Fibroblast of lung (primary cell): ENCODE measurements at regions not wholly inside any gene's neighbourhood (a gene's known extent, or its start where the extent isn't known, plus 50 kb on each side); places are given as distances from the start of the nearest gene placed in this dataset.
A peak's percentile ranks its signal among the peaks of the same experiment; 100 is the strongest.

Experiments
- DNase-seq, 2 donors: peaks; one replicate each; pipeline versions ENCODE4 v3.0.0 to v3.0.0-alpha.2; 2010; ENCODE audit warnings: low read depth in 2 of 2
- H2AFZ ChIP-seq: 2 replicates; pipeline ENCODE4 v1.5.1; 2012; ENCODE audit warnings: low read length, control low read depth, inconsistent platforms
- H3K27ac ChIP-seq: 2 replicates; pipeline ENCODE4 v1.5.1; 2011; ENCODE audit warnings: low read length, control low read depth; ENCODE audit not compliant: insufficient read depth
- H3K27me3 ChIP-seq: 2 replicates; pipeline ENCODE4 v1.5.1; 2011; ENCODE audit warnings: mild to moderate bottlenecking, low read length; ENCODE audit not compliant: control insufficient read depth, insufficient read depth
- H3K36me3 ChIP-seq: 2 replicates; pipeline ENCODE4 v1.5.1; 2011; ENCODE audit warnings: low read length; ENCODE audit not compliant: control insufficient read depth, insufficient read depth
- H3K4me1 ChIP-seq: 2 replicates; pipeline ENCODE4 v1.5.1; 2011; ENCODE audit warnings: low read length; ENCODE audit not compliant: control insufficient read depth, insufficient read depth; ENCODE audit errors: extremely low read depth
- H3K4me2 ChIP-seq: 2 replicates; pipeline ENCODE4 v1.5.1; 2011; ENCODE audit warnings: low read length, control low read depth; ENCODE audit not compliant: insufficient read depth; ENCODE audit errors: extremely low read depth
- H3K4me3 ChIP-seq, 4 experiments: fragments of 200-600 bp in 1 of 4; sonication (generic) in 1 of 4; replicated peaks in 1 of 4; 2 replicates each; pipeline ENCODE4 v1.5.1; 2011 to 2016; ENCODE audit warnings: low read length in 4 of 4, low read depth in 3 of 4, mild to moderate bottlenecking in 3 of 4, control low read depth in 2 of 4, inconsistent platforms in 1 of 4, mixed read lengths in 1 of 4; ENCODE audit not compliant: insufficient read depth in 1 of 4; ENCODE audit errors: control extremely low read depth in 1 of 4
- H3K79me2 ChIP-seq: 2 replicates; pipeline ENCODE4 v1.5.1; 2012; ENCODE audit warnings: mild to moderate bottlenecking, low read length, inconsistent platforms; ENCODE audit not compliant: control insufficient read depth, insufficient read depth
- H3K9ac ChIP-seq: 2 replicates; pipeline ENCODE4 v1.5.1; 2011; ENCODE audit warnings: mild to moderate bottlenecking, low read length, control low read depth; ENCODE audit not compliant: insufficient read depth
- H3K9me3 ChIP-seq: 2 replicates; pipeline ENCODE4 v1.5.1; 2012; ENCODE audit warnings: low read depth, low read length; ENCODE audit not compliant: control insufficient read depth, insufficient read depth
- H4K20me1 ChIP-seq: 2 replicates; pipeline ENCODE4 v1.5.1; 2011; ENCODE audit warnings: low read length; ENCODE audit not compliant: control insufficient read depth, insufficient read depth; ENCODE audit errors: extremely low read depth
- EZH2 ChIP-seq: IDR thresholded peaks from 2 replicates; pipeline ENCODE4 v1.5.1; 2012; ENCODE audit warnings: low read length, control low read depth, mild to moderate bottlenecking; ENCODE audit errors: missing control alignments
- TF ChIP-seq, protein P1 (sequence below), 2 donors: IDR thresholded peaks in 1 of 2; conservative IDR thresholded peaks in 1 of 2; 1 replicate in 1 of 2; 2 replicates in 1 of 2; pipeline ENCODE4 v1.5.1; 2011 to 2012; ENCODE audit warnings: low read length in 2 of 2, control low read depth in 1 of 2, inconsistent platforms in 1 of 2, low read depth in 1 of 2, mild to moderate bottlenecking in 1 of 2

DNA sequence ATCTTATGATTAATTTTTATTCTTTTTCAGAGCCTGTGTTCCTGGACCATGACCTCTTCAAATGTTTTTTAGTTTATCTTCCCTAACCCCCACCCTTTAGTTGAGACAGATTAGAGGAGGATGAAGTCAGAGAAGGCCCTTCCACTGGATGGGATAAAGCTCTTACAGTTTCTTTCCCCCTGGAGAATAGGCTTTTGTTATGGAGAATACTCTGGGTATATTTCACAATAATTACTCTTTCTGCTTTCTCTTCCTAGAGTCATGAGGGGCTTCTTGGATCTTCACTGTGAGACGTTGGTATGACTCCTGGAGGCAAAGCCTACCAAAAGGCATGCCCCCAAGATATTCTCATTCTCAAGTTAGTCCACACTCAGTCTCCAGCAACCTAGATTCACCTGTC, 144.4 kb upstream of the THRB start:
- Histone ChIP-seq H3K4me3 (no peak overlapping the region), H3K36me3 (no peaks in the 10 kb centered on the region), H3K79me2 (no peaks in the 10 kb centered on the region), H4K20me1 (no peaks in the 10 kb centered on the region), H2AFZ (no peak overlapping the region), H3K4me2 (no peak overlapping the region), H3K27ac (no peak overlapping the region), H3K4me1 (no peaks in the 10 kb centered on the region), H3K9me3 (no peaks in the 10 kb centered on the region), H3K9ac (no peak overlapping the region), H3K27me3 (no peaks in the 10 kb centered on the region)
- no peak for DNase-seq
- TF ChIP-seq EZH2, result no peak
- TF ChIP-seq, protein P1, sequence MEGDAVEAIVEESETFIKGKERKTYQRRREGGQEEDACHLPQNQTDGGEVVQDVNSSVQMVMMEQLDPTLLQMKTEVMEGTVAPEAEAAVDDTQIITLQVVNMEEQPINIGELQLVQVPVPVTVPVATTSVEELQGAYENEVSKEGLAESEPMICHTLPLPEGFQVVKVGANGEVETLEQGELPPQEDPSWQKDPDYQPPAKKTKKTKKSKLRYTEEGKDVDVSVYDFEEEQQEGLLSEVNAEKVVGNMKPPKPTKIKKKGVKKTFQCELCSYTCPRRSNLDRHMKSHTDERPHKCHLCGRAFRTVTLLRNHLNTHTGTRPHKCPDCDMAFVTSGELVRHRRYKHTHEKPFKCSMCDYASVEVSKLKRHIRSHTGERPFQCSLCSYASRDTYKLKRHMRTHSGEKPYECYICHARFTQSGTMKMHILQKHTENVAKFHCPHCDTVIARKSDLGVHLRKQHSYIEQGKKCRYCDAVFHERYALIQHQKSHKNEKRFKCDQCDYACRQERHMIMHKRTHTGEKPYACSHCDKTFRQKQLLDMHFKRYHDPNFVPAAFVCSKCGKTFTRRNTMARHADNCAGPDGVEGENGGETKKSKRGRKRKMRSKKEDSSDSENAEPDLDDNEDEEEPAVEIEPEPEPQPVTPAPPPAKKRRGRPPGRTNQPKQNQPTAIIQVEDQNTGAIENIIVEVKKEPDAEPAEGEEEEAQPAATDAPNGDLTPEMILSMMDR (conservative IDR thresholded peaks at IDR 0.05 in 1 of 2, IDR thresholded peaks at IDR 0.05 in 1 of 2; ENCODE audit: low read depth in 1 of 2, low read length in 2 of 2), result no peak

DNA sequence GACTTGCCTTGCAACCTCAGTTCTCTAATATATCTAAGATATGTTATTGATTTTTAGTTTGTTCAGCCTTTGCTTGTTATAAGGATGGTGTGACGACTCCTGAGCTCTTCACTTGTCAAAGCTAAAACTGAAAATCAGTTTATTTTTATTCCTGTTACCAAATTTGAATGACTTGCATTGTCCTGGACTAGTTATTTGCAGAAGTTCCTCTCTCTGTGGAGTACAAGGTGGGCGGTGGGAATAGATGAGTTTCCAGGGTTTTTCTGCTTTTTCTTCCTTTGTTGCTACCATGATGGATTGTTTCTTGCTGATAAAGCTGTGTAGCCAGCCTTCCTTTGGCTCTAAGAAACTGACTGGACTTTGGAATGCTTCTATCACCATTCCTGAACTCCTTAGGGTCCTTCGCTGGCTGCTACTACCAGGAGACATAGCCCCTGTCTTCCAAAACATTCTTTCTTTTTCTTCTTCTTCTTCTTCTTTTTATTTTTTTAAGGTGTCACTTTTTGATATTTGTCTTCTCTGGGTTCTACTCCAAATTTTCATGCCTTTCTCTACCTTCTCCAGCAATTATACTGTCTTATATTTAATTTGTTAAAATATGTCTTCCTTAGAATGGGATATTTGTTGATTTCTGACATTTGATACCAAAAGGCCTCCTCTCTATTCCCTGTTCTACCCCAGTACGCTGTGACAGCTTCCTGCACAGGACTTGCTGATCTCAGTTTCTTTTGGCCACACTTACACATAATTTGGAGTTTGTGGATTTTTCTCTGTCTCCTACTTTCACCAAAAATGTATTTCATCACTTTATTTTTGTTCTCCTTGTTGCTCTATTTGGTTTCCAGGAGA, 145.1 kb upstream of the THRB start:
- Histone ChIP-seq H3K27me3 (no peaks in the 10 kb centered on the region), H3K27ac (no peak overlapping the region), H3K9me3 (no peaks in the 10 kb centered on the region), H3K4me1 (no peaks in the 10 kb centered on the region), H2AFZ (no peak overlapping the region), H3K9ac (no peak overlapping the region), H3K4me2 (no peak overlapping the region), H3K36me3 (no peaks in the 10 kb centered on the region), H3K4me3 (no peak overlapping the region), H3K79me2 (no peaks in the 10 kb centered on the region), H4K20me1 (no peaks in the 10 kb centered on the region)
- DNase-seq, result no peak
- TF ChIP-seq, protein P1 (conservative IDR thresholded peaks at IDR 0.05 in 1 of 2, IDR thresholded peaks at IDR 0.05 in 1 of 2; ENCODE audit: low read depth in 1 of 2, low read length in 2 of 2), result no peak
- no peak for TF ChIP-seq EZH2

DNA sequence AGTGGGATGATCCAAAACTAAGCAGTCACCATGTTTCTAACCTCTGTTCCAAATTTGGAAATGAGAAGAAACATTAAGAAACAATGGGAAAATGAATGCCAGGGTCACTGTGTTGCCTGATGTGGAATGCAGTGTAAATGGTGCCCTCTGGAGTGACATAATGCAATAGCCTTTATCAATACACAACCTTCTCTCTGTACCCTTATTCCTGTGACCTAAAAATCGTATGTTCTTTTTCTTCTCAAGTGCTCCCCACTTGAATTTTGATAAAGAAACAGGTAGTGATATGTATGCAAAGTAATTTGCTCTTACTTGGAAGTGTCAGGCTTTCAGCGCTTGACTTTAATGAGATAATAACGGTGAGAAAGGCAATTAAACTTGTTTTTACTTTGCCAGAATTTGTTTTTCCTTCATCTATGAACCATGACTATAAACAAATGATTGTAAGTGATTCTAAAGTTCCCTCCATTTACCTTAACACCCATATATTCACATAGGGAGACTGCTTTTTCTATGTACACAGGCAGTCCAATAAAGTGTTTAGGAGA, 145.8 kb upstream of the THRB start:
- H3K4me2 ChIP-seq, result no peak overlapping the region

More for the DNA sequence above, 145.8 kb upstream of the THRB start:
- peak; percentile 19 to 75 for DNase-seq
- no peaks in the 10 kb centered on the region for H4K20me1 ChIP-seq
- no peaks in the 10 kb centered on the region for H3K36me3 ChIP-seq
- H3K4me1 ChIP-seq, result no peaks in the 10 kb centered on the region
- H3K9me3 ChIP-seq, result no peaks in the 10 kb centered on the region
- no peak overlapping the region for H3K9ac ChIP-seq
- no peaks in the 10 kb centered on the region for H3K79me2 ChIP-seq
- no peak overlapping the region for H3K4me3 ChIP-seq
- no peak overlapping the region for H2AFZ ChIP-seq
- H3K27ac ChIP-seq, result no peak overlapping the region
- TF ChIP-seq, protein P1 (conservative IDR thresholded peaks at IDR 0.05 in 1 of 2, IDR thresholded peaks at IDR 0.05 in 1 of 2; ENCODE audit: low read depth in 1 of 2, low read length in 2 of 2), result peak; percentile 35 to 64
- TF ChIP-seq EZH2, result no peak
- no peaks in the 10 kb centered on the region for H3K27me3 ChIP-seq
